ENCODE measurements at regions not wholly inside any gene's neighbourhood (a gene's known extent, or its start where the extent isn't known, plus 50 kb on each side); places are given as distances from the start of the nearest gene placed in this dataset.

- TF ChIP-seq POLR2AphosphoS5 (IDR thresholded peaks at IDR 0.05; ENCODE audit: borderline replicate concordance, low read depth, low read length) (no peak), EZH2 (IDR thresholded peaks at IDR 0.05) (no peak)
Observed at GRCh38 chr20:4304601-4305000, 55.5 kb upstream of the ADRA1D start.
